ENCODE measurements at regions not wholly inside any gene's neighbourhood (a gene's known extent, or its start where the extent isn't known, plus 50 kb on each side); places are given as distances from the start of the nearest gene placed in this dataset.
"Not testable (repeated sequence)": the region's sequence is repeated elsewhere in the genome, so short reads cannot be mapped to it uniquely, and the experiment has no call there.

DNA sequence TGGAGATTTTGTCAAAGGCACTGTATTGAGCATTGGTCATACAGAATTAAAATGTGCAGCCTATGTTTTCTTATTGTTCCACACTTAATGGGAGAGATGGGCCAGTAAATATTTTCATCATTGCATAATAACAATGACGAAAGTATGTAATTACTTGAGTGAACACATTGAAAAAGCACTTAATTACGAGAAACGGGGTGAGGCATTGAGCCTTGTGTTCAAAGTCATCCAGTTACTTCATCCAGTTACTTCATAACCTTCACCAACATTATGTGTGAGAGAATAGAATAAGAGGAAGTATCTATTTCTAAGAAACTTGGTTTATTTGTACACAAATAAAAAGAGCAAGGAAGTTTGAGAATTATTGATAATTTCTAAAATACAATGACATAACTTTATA, 1427.0 kb downstream of the ADGRL3 start:
- DNase-seq = no peak

DNA sequence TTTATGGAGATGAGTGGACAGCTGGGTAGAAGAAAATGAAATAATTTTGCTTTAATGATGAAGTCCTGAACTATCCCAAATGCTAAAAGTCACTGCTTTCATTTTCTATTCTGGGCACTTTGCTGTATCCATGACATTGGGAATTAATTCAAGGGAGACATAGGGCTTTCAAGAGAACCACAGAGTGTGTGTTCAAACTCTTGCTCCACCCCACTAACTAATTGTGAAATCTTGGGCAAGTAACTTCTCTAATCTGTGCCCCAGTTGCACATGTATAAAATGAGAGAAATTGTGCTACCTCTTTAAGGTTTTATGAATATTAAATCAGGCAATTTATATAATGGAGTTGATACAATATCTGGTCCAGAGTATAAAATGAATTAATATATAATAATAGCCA, 1422.0 kb downstream of the ADGRL3 start:
- no peak for DNase-seq

DNA sequence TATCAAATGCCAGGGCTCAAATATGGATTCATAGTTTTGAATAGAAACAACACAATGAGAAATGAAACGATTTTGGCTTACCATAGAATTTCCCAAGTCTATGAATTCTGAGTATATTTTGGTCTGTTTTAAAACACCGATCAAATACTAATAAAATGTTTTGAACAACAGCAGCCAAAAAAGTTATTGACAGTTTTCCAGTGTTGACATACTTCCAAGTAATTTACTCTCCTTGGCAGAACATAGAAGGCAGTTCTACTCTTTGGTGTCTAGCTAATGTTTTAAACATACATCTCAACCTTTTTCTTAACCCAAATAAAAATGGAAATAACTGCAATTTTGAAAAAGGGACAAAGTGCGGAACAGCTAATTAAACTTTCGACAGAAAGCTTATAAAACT, 1419.8 kb downstream of the ADGRL3 start:
- DNase-seq = no peak

DNA sequence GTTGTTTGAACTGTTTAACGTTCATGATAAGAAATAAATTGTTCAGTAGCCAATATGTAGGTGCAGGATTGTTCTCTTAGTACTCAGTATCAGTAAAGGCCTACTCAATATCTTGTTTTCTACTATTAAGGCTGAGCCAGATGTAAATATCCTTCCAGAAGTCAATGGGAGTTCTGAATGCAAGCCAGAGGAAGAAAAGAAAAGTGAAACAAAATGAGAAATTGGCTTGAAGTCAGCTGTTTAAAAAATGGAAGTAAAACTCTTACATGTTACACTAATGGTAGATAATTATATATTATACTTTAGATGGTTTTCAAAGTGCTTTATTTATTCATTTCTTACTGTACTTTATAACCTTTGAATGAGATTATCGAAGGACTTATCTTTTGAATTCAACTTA, 1417.9 kb downstream of the ADGRL3 start:
- DNase-seq = no peak

DNA sequence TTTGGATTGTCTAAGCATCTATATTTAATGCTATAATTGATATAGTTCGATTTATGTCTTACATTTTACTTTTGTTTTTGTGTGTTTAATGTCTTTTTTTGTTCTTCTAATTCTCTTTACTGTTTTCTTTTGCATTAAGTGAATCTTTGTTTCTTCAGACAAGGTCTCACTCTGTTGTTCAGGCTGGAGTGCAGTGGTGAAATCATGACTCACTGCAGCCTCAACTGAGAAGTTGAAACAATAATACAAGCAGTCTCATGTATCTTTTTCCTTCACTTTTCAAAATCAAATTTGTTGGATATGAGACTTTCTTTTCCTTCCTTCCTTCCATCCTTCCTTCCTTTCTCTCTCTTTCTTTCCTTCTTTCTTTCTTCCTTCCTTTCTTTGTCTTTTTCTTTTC, 1401.6 kb downstream of the ADGRL3 start:
- DNase-seq = no peak

DNA sequence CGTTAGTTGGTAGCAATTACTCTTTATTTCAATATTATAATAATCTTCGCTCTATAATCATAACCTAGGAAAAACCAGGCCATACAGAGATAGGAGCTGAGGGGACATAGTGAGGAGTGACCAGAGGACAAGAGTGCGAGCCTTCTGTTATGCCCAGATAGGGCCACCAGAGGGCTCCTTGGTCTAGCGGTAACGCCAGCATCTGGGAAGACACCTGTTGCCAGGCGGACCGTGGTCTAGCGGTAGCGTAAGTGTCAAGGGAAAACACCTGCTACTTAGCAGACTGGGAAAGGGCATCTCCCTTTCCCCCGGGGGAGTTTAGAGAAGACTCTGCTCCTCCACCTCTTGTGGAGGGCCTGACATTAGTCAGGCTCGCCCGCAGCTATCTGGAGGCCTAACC, 1395.1 kb downstream of the ADGRL3 start:
- DNase-seq = not testable (repeated sequence)

DNA sequence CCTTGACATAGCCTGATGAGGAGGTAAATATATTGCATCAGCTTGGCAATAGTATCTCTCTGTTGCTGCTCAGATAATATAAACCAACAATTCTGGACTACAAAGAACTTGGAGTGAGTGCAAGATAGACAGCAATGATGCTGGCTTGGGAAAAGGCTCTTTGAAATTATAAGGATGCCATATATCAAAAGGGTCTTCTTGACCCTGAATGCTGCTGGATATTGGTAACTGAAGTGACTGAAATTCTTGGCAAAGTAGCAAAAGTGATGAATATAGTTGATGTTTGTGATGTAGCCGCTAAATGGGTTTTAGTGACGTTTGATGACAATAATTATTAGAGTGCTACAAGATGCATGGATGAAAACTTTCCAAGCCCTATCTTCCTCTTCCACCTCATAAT, 1391.6 kb downstream of the ADGRL3 start:
- DNase-seq = no peak

DNA sequence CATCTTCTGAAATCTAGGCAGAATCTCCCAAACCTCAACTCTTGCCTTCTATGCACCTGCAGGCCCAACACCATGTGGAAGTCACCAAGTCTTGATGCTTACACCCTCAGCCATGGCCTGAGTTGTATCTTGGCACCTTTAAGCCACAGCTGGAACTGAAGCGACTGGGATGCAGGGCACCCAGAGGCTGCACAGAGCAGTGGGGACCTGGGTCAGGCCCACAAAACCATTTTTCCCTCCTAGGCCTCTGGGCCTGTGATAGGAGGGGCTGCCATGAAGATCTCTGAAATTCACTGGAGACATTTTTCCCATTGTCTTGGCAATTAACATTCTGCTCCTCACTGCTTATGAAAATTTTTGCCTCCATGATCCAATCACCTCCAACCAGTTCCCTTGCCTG, 1388.5 kb downstream of the ADGRL3 start:
- DNase-seq = no peak

DNA sequence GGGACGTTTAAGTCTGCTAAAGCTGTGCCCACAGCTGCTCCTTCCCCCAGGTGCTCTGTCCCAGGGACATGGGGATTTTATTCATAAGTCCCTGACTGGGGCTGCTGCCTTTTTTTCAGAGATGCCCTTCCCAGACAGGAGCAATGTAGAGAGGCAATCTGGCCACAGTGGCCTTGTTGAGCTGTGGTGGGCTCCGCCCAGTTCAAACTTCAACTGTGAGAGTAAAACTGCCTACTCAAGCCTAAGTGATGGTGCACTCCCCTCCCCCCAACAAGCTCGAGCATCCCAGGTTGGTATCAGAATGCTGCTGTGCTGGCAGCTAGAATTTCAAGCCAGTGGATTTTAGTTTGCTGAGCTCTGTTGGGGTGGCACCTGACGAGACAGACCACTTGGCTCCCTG, 1371.4 kb downstream of the ADGRL3 start:
- no peak for DNase-seq

DNA sequence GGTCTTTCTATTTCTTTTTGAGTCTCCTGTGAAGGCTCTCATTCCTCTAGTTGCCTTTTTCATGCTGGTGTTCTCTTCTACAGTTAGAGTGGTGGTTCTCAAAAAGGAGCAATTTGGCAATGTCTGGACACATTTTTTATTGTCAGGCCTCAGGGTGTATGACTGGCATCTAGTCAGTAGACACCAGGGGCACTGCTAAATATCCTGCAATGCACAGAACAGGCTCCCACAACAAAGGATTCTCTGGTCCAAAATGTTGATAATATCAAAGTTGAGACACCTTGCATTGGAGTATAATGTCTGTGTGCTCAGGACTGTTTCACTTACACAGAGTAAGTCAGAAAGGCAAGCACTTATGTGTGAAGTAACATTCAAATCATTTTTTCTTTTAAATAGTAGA, 1360.7 kb downstream of the ADGRL3 start:
- DNase-seq = no peak

DNA sequence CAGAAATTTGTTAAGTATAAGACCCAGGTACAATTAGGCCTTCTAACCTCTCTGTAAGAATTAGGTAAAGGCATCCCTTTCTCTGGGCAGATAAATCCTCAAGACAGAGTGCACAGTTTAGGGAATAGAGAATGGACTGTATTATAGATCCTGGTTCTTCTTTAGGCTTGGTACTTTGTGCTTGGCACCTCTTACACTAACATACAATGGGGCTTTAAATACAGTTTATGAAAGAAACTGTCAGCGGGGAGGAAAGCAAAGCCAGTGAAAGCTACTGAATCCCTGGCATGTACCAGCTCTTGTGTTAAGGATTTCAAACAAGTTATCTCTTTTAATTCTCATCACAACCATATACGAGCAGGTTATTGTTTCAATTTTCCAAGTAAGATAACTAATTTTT, 1350.0 kb downstream of the ADGRL3 start:
- DNase-seq = no peak

DNA sequence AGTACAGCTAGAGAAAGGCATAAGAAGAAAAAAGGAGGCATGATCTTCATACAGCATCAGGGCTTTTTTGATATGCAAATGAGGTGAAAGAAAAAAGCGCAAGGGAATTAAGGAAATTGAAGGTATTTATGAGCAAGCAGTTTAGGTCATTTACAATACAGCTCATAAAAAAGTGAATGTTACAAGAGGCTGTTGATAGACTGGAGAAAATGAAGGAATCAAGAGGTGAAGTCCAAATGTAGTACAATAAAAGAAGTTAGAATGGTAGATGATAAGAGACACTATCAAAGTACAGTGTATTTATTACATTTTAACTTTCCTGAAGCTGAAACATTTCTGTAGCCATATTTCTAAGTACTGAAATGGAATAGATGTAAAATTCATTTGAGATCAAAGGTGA, 1349.5 kb downstream of the ADGRL3 start:
- DNase-seq = no peak

DNA sequence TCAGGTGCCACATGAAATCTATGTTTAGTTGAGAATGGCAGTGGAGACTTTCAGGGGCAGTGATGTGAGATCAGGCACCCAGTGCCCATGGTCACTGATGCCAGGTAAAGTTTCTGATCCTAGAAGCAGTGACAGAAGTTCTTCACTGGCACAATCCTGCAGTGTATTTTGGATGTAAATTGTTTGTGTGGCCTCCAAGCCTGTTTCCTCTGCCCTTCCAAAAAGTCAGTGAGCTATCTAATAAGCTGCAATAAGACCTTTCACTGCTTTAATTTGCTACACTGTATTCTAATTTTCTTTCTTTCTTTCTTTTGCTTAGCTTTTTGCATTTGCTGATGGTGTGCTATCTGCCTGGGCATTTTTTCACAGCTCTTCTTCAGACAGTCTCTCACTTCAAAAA, 1348.6 kb downstream of the ADGRL3 start:
- no peak for DNase-seq

DNA sequence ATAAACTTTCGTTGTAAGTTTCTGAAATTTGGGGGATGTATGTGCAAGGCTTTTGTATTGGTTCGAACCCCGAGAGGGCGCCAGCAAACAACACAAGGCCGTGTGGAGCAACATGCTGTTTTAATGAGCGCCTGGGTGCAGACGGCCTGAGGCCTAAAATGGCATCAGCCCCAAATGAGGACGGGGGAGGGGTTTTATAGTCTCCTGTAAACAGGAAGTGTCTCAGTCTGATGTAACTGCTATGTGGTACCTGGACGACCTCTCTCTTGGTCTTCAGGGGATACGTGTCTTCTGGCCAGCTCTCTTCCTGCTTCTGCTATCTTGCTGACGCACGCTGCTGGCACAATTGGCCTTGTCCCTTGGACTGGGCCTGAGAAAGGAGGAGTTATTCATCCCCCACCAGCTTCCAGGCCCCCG, 1348.0 kb downstream of the ADGRL3 start:
- no peak for DNase-seq

DNA sequence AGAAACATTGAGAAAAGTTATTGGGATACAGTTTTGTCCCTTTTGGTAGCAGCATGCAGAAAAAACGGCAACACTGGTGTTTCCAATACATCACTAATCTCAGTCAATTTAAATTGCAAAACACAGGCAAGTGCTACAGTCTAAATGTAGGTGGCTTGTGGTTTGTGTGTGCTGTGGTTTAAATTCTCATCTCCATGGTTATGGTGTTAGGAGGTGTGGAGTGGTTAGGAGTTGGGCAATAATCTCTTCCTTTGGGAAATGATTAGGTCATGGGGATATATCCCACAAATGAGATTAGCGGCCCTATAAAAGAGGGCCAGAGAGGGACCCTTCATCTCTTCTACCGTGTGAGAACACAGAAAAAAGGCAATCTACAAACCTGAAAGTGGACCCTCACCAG, 1344.3 kb downstream of the ADGRL3 start:
- DNase-seq = no peak

DNA sequence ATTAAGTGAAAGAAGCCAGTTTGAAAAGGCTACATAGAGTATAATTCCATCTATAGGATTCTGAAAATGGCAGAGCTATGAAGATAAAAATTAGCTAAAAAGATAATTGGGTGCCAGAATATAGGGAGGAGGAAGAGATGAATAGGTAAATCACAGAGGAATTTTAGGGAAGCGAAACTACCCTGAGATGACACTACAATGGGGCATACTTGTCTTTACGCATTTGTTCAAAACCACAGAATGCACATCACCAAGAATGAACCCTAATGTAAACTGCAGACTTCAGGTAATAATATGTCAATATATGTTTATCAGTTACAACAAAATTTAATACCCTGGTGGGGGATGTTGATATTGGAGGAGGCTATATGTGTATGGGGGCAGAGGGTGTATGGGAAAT, 1342.9 kb downstream of the ADGRL3 start:
- DNase-seq = no peak

DNA sequence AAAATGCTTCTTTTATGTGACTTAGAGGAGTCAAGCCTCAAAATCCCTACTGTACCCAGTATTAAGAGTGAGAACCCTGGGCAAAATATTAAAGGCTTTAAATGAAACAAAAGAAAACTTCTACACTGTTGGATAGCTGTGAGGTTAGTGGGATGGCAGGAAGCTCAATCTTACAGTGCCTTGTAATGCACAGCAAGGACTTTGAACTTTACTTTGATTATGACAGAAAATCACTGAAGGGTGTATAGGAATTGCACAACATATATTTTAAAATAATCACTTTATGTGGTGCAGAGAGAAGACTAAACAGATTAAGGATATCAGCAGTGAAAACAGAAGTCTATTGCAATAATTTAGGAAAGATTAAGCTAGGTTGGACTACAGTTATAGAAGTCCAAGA, 1333.4 kb downstream of the ADGRL3 start:
- no peak for DNase-seq

DNA sequence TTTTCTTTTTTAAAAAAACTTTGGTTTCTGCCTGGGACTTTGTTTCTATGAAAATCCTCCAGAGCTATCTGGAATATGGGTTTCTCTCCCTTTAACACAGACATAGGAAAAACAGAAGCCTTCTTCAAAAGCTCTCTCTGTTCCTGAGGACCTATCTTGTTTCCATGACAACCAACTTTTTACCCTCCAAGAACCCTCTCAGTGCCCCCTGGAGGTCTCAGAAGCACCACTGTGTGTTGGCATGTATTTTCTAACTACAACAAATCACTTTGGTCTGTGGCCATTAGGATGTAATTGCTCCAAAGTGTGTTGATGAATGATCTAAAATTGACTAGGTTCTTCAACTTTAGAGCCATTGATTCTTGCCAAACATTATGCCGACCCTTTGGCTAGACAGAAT, 1331.6 kb downstream of the ADGRL3 start:
- no peak for DNase-seq

DNA sequence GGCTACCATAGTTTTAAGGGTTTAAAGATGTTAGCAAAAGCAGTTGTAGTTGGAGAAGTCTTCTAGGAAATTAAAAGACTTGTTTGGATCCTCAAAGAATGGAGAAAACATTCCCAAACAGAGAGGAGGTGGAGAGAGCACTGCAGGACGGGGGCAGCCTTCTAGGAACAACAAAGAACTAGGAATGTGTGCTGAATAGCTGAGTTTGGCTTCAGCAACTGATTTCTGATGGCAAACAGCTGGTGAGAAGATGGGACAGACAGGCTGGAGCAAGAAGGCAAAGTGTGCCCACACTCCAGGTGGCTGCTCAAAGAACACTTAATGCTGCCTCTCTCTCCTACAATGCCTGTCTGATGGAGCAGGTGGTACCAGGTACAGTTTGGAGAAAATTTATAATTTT, 1331.1 kb downstream of the ADGRL3 start:
- no peak for DNase-seq

DNA sequence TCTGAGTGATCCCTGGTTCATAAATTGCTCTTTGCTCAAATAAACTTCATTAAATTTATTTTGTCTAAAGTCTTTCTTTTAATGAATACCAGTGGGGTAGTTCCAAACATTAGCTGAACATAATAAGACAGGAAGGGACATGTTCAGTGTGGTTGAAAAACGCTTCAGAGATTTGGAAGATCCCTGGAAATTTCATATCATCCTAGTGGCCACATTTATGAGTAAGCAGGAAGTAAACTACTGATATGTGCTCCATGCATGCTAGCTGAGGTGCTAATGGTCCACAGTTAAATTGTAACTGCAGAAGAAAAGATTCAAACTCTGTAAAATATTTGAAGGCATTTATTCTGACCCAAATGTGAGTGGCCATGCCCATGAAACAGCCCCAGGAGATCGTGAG, 1328.7 kb downstream of the ADGRL3 start:
- no peak for DNase-seq

DNA sequence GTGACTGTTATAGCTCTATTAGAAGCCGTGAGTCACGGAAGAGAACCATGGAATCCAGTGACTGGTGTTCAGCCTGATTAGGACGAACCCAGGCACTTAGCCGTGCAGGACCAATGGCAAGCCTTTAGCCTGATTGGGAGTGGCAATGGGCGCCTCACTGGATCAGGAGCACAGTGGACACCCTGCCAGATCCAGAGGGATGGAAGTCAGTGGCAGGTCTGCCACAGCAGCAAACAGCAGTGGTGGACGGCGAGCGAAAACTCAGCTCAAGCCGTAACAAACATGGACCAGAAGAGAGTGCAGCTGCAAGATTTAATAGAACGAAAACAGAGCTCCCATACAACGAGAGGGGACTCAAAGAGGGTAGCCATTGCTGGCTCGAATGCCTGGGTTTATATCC, 1326.5 kb downstream of the ADGRL3 start:
- DNase-seq = no peak

DNA sequence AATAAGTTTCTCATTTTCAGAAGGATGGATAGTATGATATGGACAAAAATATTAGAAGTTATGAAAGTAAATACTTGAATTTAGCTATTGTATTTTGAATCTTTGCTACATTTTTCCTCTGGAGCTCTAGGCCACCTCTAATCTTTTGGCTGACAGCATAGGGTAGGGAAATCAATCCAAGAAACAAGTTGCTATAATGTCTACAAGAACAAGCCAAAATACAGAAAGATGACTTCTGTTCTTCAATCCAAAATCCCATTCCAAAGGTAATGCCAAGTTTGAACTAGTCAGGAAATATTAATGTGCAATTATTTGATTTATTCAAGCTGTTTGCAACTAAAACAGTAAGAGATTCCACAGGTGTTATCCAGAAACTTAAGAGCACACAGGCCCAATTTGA, 1323.1 kb downstream of the ADGRL3 start:
- no peak for DNase-seq

DNA sequence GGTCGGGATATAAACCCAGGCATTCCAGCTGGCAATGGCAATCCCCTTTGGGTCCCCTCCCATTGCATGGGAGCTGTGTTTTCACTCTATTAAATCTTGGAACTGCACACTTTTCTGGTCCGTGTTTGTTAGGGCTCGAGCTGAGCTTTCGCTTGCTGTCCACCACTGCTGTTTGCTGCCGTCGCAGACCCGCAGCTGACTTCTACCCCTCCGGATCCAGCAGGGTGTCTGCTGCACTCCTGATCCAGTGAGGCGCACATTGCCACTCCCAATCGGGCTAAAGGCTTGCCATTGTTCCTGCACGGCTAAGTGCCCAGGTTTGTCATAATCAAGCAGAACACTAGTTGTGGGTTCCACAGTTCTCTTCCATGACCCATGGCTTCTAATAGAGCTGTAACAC, 1322.1 kb downstream of the ADGRL3 start:
- no peak for DNase-seq

DNA sequence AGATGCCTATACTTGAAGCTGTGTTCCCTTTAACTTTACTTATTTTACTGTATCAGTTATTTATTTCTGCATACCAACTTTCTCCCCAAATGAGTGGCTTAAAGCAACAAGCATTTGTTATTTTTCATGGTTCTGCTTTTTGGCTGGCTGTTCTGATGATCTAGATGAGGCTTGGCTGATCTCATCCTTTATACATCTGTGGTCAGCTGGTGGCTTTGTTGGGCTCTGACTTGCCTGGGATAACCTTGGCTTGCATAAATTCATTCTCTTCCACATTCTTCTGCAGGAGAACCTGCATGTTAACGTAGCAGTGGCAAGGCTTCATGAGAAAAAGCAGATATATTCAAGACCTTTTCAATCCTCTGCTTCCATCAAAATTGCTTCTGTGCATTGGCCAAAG, 1317.6 kb downstream of the ADGRL3 start:
- no peak for DNase-seq

DNA sequence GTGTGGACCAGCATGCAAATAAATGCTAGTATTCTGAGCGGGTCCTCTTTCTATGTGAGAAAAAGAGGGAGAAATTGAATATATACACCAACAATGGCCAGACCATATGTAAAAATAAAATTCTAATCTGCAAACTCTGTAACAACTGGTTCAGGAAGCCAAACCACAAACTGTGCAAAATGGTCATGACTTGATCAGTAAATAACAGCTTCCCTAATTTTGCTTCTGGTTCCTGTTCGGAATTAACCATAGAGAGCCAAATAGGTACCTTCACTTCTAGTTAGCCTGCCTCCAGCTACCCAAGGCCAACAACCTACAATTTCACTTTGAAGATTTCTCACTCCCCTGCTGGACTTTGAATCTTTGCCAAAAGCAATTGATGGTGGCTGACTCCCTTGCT, 1313.2 kb downstream of the ADGRL3 start:
- DNase-seq = no peak

DNA sequence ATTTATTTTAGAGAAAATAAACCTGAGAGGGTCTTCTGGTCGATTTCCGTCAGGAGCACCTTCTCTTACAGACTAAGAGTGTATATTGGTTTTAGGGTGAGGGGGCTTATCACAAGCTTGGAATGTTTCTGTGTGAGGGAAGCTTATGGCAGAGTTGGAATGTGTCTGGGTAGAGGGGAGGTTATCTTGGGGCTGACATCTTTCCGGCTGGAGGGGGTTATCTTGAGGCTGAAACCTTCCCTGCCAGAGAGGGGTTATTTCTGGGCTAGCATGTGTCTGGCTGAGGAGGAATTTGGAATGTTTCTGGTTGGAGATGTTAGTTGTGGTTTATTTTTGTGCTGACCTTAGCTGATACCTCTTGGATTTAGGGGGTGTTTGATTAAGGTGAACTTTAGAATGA, 1312.1 kb downstream of the ADGRL3 start:
- DNase-seq = no peak
